ENCODE measurements at regions not wholly inside any gene's neighbourhood (a gene's known extent, or its start where the extent isn't known, plus 50 kb on each side); places are given as distances from the start of the nearest gene placed in this dataset.

- no peak for ATAC-seq
- POLR2A ChIA-PET, result no interaction called here
- CTCF ChIA-PET, result no interaction called here
- no TSS peak for BruUV-seq (replicated peaks)
- Histone ChIP-seq H3K9me3 (ENCODE audit: control insufficient read depth, insufficient read depth, low read depth, low read length) (no peaks in the 10 kb centered on the region), H3K36me3 (ENCODE audit: control insufficient read depth, insufficient read depth, low read length) (no peaks in the 10 kb centered on the region), H3K27me3 (ENCODE audit: control insufficient read depth, insufficient read depth, low read length) (no peaks in the 10 kb centered on the region), H3K4me3 (ENCODE audit: low read depth in 2 of 2, low read length in 2 of 2) (no peak overlapping the region), H3K27ac (ENCODE audit: low read length) (no peak overlapping the region), H3K4me1 (ENCODE audit: control insufficient read depth, insufficient read depth, low read length) (no peaks in the 10 kb centered on the region)
- DNase-seq (ENCODE audit: low read depth, low spot score), result no peak
- in situ Hi-C loops (cut with HindIII; ENCODE audit: low pct_unique_long_range_greater_than_20kb, low sequenced_read_pairs), result no loop called here
- TF ChIP-seq, protein P1, sequence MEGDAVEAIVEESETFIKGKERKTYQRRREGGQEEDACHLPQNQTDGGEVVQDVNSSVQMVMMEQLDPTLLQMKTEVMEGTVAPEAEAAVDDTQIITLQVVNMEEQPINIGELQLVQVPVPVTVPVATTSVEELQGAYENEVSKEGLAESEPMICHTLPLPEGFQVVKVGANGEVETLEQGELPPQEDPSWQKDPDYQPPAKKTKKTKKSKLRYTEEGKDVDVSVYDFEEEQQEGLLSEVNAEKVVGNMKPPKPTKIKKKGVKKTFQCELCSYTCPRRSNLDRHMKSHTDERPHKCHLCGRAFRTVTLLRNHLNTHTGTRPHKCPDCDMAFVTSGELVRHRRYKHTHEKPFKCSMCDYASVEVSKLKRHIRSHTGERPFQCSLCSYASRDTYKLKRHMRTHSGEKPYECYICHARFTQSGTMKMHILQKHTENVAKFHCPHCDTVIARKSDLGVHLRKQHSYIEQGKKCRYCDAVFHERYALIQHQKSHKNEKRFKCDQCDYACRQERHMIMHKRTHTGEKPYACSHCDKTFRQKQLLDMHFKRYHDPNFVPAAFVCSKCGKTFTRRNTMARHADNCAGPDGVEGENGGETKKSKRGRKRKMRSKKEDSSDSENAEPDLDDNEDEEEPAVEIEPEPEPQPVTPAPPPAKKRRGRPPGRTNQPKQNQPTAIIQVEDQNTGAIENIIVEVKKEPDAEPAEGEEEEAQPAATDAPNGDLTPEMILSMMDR (IDR thresholded peaks at IDR 0.05), result no peak
- TF ChIP-seq, protein P2, sequence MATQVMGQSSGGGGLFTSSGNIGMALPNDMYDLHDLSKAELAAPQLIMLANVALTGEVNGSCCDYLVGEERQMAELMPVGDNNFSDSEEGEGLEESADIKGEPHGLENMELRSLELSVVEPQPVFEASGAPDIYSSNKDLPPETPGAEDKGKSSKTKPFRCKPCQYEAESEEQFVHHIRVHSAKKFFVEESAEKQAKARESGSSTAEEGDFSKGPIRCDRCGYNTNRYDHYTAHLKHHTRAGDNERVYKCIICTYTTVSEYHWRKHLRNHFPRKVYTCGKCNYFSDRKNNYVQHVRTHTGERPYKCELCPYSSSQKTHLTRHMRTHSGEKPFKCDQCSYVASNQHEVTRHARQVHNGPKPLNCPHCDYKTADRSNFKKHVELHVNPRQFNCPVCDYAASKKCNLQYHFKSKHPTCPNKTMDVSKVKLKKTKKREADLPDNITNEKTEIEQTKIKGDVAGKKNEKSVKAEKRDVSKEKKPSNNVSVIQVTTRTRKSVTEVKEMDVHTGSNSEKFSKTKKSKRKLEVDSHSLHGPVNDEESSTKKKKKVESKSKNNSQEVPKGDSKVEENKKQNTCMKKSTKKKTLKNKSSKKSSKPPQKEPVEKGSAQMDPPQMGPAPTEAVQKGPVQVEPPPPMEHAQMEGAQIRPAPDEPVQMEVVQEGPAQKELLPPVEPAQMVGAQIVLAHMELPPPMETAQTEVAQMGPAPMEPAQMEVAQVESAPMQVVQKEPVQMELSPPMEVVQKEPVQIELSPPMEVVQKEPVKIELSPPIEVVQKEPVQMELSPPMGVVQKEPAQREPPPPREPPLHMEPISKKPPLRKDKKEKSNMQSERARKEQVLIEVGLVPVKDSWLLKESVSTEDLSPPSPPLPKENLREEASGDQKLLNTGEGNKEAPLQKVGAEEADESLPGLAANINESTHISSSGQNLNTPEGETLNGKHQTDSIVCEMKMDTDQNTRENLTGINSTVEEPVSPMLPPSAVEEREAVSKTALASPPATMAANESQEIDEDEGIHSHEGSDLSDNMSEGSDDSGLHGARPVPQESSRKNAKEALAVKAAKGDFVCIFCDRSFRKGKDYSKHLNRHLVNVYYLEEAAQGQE (IDR thresholded peaks at IDR 0.05; ENCODE audit: insufficient read depth in 1 of 2, low read depth in 2 of 2, low read length in 1 of 2), result no peak
- no peak for TF ChIP-seq TCF7L2 (IDR thresholded peaks at IDR 0.05; ENCODE audit: low read depth, low read length)
- TF ChIP-seq POLR2AphosphoS5 (IDR thresholded peaks at IDR 0.05; ENCODE audit: low read depth, low read length), result no peak
- TF ChIP-seq SIN3A (IDR thresholded peaks at IDR 0.05; ENCODE audit: borderline replicate concordance, insufficient read depth, low read depth, low read length), result no peak
- intact Hi-C loops (cut with micrococcal nuclease; ENCODE audit: unreplicated experiment), result no loop called here
These were observed 300.5 kb downstream of the C7orf25 start for GRCh38 chr7:42611289-42611928.

GRCh38 chr7:42606193-42606905 is 305.5 kb downstream of the C7orf25 start:
- Histone ChIP-seq H3K27ac (ENCODE audit: low read length) (no peak overlapping the region), H3K4me1 (ENCODE audit: control insufficient read depth, insufficient read depth, low read length) (no peaks in the 10 kb centered on the region), H3K36me3 (ENCODE audit: control insufficient read depth, insufficient read depth, low read length) (no peaks in the 10 kb centered on the region), H3K9me3 (ENCODE audit: control insufficient read depth, insufficient read depth, low read depth, low read length) (no peaks in the 10 kb centered on the region), H3K27me3 (ENCODE audit: control insufficient read depth, insufficient read depth, low read length) (no peaks in the 10 kb centered on the region), H3K4me3 (ENCODE audit: low read depth in 2 of 2, low read length in 2 of 2) (no peak overlapping the region)
- CTCF ChIA-PET, result no interaction called here
- ATAC-seq, result no peak
- no peak for DNase-seq (ENCODE audit: low read depth, low spot score)
- in situ Hi-C loops (cut with HindIII; ENCODE audit: low pct_unique_long_range_greater_than_20kb, low sequenced_read_pairs), result no loop called here
- POLR2A ChIA-PET, result no interaction called here
- intact Hi-C loops (cut with micrococcal nuclease; ENCODE audit: unreplicated experiment), result no loop called here
- BruUV-seq (replicated peaks), result no TSS peak
- no peak for TF ChIP-seq TCF7L2 (IDR thresholded peaks at IDR 0.05; ENCODE audit: low read depth, low read length)
- no peak for TF ChIP-seq POLR2AphosphoS5 (IDR thresholded peaks at IDR 0.05; ENCODE audit: low read depth, low read length)
- TF ChIP-seq, protein P1 (IDR thresholded peaks at IDR 0.05), result no peak
- TF ChIP-seq, protein P2 (IDR thresholded peaks at IDR 0.05; ENCODE audit: insufficient read depth in 1 of 2, low read depth in 2 of 2, low read length in 1 of 2), result no peak
- TF ChIP-seq SIN3A (IDR thresholded peaks at IDR 0.05; ENCODE audit: borderline replicate concordance, insufficient read depth, low read depth, low read length), result no peak
